GM21423 (cell line): ENCODE measurements at regions not wholly inside any gene's neighbourhood (a gene's known extent, or its start where the extent isn't known, plus 50 kb on each side); places are given as distances from the start of the nearest gene placed in this dataset.

Source experiments
- ATAC-seq: cut with Tn5 transposase; IDR thresholded peaks from one replicate; pipeline ENCODE4 v1.9.1; 2021; ENCODE audit warnings: mild to moderate bottlenecking, moderate library complexity; ENCODE audit not compliant: unreplicated experiment

DNA sequence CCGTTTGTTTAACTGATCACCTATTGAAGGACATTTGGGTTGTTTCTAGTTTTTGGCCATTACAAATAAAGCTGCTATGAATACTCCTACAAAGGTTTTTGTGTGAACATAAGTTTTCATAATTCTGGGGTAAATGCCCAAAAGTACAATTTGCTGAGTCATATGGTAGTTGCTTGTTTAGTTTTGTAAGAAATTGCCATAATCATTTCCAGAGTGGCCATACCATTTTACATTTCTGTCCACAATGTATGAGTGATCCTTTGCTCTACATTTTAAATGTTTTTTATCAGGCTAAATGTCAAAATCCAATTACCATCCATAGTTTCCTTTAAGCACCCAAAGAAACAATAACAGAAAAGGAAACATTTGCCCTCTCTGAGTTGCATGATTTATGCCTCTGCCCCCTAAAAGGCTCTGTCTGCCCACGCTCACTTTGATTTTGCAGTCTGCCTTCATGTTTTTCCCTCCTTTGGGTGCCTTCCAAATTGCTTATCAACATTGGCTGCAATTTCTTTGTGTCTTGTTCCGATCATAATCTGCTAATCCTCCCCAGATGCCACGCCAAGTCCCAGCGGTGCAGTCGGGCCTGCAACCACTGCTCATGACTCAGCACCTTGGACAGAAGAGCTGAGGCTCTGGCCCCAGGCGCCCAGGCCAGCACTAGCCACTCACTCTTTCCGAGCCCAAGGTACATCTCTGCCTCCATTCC, 339.2 kb downstream of the PIK3R1 start:
- no peak for ATAC-seq

DNA sequence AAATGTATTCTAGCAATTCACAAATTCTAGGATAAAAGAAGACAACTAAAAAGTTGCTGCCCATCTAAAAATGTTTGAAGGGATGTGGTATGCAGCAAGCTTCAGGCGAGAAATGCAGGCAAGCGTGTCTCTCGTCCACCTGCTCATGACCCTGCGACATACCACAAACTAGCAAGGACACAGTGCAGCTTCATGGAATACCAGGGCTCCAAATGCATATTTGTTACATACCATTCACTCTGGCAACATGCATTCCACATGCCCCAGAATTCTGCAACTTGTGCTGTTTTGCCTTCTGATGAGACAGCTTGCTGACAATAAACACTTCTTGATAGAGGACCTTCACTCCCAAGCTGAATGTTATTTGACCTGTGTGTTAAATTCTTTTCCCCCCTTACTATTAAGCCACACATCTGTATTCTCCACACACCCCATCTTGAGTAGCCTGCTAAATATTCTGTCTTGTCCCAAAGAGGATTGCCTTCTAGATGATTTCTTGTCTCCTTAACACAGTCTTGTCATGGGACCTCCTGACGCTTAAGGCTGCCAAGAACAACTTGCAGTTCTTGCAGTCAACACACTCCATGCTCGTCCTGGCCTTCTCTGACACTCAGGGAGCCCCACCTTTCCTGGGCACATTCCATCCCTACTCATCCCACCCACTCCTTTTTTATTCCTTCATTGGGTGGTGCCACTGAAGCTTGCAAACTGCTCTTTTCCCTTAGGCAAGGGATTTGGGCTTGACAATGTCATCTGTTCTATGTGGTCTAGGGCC, 340.5 kb downstream of the PIK3R1 start:
- no peak for ATAC-seq

DNA sequence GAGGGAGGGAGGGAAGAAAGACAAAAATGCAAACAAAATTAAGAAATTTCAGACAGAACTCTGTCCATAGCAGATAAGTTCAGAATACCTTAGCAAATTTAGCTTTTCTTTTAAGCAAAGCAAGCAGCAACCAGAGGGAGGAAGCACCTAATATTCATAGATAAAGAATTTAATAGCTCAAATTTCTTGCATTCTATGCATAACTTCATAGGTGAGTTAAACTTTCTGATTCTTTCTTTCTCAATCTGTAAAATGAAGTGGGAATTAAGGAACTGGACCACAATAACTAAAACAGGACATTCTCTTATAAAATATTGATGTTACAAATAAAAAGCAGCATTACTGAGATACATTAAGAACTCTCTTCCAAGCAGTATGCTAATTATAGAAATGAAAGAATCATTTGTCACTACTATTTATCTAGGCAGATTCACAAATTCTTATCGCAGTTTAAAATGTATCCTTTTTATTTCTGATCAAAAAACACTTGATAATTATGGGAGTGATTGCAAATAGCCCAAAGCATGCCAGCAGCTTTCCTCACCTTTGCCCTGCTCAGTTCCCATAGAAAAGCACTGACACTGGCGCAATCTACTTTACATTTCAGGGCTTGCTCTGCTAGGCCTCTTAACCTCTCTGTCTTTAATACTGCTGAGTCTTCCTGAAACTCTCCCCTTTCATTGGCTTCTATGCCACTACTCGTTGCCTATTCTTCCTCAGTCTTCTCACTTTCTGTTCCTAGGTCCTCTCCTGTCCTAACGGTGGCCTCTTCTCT, 341.8 kb downstream of the PIK3R1 start:
- no peak for ATAC-seq

DNA sequence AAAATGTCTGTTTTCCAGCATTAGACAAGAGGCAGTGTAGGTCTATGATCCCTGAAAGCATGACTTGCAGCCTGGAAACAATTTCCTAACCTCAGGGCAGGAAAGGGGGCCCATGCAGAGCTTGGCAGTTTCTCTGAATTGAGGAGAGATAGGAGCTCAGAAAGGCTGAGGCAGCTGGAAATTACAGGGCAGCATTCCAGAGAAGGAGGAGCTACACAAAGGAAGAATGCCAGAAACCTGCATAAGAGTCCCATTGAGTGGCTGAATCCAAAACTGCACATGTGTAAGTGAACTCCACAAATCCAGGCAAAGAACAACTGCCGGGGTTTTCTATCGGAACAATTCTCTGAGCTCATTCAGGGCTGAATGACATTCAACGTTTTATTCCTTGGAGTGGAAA, 346.8 kb downstream of the PIK3R1 start:
- ATAC-seq, result no peak

DNA sequence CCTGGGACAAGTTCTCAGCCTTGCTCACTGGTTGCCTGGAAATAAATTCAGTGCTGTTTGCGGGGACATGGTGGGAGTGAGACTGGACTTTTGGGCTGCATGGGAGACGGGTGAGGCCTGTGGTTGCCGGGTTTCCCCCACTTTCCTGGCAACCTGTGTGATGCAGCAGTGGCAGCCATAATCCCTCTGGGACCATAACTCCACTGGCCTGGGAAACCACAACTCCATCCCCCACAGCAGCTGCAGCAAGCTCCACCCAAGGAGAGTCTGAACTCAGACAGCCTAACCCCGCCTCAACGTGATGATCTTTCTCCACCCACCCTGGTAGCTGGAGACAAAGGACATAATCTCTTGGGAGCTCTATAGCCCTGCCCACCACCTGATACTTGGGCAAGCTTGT, 349.9 kb downstream of the PIK3R1 start:
- ATAC-seq, result peak; percentile 90

DNA sequence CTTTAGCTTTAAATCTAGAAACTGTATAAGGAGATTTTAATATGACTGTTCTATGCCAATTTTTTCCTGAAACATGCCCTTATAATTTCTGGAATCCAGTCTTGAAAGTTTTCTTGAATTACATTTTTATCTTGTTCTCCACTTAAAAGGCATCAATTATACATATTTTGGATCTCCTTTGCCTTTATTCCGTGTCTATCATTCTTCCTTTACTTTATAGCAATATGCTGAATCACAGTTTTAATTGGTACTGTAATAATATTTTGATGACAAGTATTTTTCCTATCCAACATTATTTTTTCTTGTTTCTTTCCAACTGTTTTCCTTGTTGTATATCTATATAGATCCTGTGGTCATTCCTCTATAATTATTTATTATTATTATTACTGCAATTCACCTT, 361.2 kb downstream of the PIK3R1 start:
- ATAC-seq, result no peak

DNA sequence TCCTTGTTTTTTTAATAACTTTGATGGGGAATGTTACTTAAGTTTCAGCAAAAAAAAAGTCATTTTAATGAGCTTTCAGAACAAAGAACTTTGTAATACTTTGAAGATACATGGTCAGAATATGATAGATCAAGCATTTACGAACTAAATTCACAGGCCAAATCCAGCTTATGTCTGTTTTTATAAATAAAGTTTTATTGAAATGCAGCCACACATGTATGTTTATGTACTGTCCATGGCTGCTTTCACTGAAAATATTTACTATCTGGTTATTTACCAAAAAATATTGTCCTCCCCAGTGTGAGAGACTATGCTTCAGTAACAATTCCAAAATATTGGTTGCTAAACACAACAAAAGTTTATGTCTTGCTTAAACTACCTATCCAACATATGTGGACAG, 366.7 kb downstream of the PIK3R1 start:
- no peak for ATAC-seq

DNA sequence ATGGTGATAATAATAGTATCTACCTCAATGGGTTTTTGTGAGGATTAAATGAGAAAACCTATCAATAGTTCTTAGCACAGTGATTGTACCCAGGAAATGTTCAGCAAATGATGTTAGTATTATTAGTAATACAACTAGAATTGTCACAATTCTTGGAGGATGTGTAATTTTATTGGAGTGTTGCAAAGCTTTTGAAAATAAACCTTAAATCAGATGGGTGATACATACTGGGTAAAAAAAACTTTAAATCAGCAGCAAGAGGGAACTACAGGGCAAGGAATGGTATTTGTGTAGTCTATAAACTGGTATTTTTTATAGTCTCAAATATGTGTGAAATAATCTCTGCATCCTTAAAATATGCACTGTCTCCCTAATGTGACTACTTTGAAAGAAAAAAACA, 371.6 kb downstream of the PIK3R1 start:
- no peak for ATAC-seq

DNA sequence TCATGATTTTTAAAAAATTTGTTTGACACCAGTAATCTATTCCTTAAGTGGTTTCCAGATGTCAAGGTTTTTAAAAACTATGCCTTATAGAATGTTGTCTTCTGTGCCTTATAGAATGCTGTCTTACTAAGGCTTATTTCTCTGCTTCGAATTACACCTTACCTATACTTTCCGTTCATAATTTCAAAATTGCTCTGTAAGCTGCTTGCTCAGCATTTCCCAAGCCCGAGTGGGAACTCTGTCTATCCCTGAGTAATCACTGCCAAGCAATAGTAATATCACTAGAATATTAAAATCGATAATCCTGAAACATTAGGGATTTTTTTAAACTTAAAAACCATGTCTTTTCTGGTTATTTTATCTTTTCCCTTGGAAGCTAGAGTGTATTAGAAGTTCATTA, 376.3 kb downstream of the PIK3R1 start:
- no peak for ATAC-seq

DNA sequence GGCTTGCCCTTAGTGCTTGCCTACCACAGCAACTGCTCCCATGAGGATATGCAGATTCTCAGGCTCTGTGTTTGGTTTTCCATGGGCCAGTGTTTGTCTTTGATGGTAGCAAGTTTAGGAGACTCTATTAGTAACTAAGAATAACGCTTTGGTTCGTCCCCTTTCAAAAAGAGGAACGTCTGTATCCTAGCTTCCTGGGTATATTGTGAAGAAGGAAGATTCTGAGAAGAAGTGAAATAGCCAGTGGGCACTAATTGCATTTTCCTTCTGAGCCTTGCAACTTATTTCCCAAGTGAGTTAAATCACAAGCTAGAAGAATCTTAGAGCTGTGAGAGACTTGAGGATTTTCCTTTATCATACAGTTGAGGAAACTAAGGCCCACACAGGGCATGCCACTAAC, 376.8 kb downstream of the PIK3R1 start:
- no peak for ATAC-seq

DNA sequence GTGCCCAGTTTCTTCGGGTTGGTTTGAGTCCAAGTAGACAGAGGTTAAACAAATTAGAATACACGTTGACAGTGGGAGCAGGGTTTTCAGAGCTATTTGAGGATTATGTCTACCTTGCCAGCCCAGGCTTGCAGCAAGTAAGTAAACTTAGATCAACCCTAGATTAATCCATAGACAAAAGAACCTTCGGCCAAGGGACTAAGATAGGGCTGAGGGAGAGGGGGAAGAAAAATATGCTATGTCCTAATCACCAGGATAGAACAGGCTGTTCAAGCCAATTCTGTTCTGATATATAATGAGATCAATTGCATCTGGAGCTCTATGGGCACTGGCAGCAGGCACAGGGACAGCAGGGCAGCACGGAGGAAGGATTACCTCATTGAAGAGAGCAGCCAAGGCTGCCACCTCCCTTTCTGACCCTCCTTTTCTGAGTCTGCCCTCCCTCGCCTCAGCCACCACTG, 377.7 kb downstream of the PIK3R1 start:
- ATAC-seq, result no peak

DNA sequence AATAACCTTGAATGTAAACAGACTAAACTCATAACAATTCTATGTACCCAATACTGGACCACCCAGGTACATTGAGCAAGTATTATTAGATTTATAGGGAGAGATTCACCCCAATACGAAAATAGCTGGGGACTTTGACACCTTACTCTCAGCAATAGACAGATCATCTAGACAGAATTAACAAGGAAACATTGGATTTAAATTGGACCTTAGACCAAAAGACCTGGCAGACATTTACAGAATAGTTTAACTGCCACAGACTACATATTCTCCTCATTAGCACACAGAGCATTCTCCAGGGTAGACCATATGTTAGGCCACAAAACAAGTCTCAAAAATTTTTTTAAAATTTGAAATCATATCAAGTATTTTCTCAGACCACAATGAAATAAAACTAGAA, 397.4 kb downstream of the PIK3R1 start:
- no peak for ATAC-seq

DNA sequence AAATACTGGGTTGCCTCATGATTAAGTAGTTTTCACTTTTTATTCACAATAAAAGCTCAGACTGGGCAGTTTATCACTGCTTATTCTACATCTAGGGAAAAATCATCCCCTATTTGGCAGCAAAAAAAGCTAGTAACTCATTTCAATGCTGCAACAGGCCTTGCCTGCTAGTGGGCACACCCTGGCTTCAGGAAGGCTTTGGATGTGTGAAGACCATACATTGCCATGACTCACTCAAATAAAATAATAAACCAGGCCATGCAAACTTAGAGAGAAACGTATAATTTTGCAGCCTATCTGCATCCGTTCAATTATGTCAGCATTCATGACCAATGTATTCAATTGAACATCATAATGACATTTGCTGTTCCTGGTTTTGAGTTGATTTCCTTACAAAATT, 402.9 kb downstream of the PIK3R1 start:
- no peak for ATAC-seq

DNA sequence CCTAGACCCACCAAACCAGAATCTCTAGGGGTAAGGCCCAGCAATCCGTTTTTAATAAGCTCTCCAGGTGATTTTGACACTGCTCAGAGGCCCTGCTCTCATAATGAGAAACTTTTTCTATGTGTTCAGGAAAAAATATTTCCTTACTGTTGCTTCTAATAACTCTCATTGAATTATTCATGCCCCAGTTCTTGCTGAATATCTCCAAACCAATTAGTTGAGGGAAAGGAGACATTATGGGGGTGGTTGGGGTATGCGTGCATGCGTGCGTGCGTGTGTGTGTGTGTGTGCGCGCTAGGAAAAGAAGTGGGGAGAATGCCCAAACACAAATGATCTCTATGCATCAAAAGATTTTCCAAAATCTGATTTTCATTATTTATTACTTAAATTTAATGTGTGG, 411.4 kb downstream of the PIK3R1 start:
- no peak for ATAC-seq

DNA sequence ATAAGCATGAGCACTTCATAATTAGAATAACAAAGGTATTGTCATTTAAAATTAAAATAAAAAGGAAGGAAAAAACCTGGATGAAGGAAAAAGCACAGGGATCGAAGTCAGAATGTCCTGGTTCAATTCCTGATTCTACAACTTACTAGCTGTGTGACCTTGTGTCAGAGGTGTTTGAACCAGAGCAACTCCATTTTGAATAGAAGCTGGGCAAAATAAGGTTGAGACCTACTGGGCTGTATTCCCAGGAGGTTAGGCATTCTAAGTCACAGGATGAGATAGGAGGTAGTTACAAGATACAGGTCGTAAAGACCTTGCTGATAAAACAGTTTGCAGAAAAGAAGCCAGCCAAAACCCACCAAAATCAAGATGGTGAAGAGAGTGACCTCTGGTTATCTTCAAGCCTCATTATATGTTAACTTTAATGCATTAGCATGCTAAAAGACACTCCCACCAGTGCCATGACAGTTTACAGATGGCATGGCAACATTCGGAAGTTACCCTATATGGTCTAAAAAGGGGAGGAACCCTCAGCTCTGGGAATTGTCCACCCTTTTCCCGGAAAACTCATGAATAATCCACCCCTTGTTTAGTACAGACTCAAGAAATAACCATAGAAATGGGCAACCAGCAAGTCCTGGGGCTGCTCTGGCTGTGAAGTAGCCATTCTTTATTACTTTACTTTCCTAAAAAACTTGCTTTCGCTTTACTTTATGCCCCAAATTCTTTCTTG, 412.7 kb downstream of the PIK3R1 start:
- no peak for ATAC-seq

DNA sequence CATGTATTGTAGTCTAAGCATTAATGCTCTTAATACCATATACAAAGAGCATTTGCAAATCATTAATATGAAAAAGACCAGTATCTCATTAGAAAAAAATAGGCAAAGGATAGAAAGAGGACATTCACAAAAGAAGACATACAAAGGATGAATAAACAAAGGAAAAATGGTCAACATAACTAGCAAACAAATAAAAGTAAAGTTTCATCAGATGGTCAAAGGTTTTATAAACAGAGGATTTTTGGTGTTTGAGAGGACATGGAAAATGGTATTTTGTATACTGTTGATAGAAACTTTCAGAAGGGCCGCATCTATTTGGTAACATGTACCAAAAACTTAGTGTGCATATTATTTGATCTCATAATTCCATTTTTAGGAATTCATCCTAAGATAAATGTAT, 414.8 kb downstream of the PIK3R1 start:
- ATAC-seq, result no peak

DNA sequence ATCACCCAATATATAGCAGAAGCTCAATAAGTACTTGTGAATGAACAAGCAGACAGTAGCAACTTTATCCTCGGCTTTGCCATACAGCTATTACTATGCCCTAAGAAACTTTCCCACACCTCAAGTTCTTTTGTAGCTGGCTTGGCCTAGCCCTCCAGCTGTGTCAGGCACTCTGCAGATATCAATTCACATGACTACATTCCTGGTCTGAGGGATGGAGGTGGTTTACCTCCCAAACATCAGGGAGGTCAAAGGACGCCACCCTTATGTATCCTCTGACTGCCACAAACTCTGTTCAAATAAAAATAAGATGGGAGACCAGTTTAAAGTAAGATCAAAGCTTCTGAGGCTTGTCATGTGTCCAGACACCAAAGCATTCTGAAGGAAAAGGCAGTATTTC, 416.3 kb downstream of the PIK3R1 start:
- ATAC-seq, result no peak

DNA sequence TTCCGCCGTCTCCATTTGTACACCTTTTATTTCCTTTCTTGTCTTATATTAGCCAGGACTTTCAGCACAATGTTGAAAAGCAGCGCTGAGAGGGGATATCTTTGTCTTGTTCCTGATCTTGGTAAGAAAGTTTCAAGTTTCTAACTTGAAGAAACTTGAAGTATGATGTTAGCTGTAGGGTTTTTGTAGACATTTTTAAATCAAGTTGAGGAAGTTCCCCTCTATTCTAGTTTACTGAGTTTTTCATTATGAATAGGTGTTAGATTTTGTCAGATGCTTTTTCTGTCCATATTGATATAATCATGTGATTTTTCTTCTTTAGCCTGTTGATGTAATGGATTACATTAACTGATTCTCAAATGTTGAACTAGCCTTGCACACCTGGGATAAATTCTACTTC, 425.7 kb downstream of the PIK3R1 start:
- ATAC-seq, result no peak

DNA sequence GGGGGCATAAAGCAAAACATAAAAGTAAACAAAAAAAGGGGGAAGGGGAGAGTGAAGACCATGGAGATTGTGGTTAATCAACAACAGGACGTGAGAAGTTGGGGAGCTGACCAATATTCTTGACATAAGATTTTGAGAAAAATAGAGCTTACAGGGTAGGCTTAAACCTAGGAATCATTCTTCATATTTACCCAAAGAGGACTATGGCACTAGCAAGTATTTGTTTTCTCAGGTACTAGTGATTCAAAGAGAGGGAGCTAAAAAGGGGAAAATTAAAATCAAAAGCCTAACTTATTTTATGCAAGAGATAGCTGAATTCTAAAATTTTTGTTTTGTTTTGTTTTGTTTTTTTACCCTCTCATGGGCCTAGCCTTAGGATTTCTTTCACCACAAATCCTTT, 427.5 kb downstream of the PIK3R1 start:
- no peak for ATAC-seq

DNA sequence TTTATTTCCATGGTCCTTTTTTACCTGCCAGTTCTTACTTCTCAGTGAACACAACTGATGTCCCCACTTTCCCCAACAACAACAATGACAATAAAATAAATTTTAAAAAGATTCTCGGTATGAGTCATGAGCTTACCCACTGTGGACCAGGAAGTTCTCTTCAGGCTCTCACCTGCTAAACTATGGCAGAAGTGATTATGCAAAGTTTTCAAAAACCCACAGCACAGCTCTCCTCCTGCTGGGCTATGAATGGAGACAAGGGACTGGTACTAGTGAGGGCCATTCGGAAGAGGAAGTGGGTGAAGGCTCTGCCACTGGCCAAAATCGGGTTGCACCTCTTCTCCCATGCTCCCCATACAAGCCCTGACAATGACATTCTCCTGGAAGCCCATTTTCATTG, 429.4 kb downstream of the PIK3R1 start:
- peak; percentile 98 for ATAC-seq

DNA sequence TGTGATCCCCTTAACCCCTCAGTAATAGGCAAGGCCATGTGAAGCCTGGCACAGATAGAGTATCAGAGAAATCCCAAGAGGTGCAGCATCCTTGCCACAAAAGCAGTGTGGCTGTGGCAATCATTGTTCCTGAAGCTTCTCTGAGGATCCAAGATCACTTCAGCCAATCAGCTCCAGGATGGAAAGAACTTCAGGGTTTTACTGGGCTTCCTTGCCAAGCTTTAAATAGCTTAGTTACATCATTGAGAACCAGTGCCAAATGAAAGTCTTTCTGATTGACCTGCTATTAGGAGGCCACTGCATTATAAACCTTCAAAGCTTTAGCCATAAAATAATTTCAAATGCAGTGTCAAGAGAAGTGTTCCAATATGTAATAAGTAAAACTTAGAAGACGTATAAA, 430.6 kb downstream of the PIK3R1 start:
- ATAC-seq, result no peak
